GM12892 (cell line): ENCODE measurements at regions not wholly inside any gene's neighbourhood (a gene's known extent, or its start where the extent isn't known, plus 50 kb on each side); places are given as distances from the start of the nearest gene placed in this dataset.
"Not testable (repeated sequence)": the region's sequence is repeated elsewhere in the genome, so short reads cannot be mapped to it uniquely, and the experiment has no call there.

Experiments used
- DNase-seq: peaks from one replicate; pipeline ENCODE4 v3.0.0; 2011; ENCODE audit not compliant: insufficient read length
- FAIRE-seq: peaks from 2 replicates; lab custom pipeline; 2011; peaks lifted over from hg19 to GRCh38; lab: Jason Lieb, UNC
- POLR2A ChIP-seq: IDR thresholded peaks from 2 replicates; pipeline ENCODE4 v1.6.1; 2011; ENCODE audit warnings: low read depth, low read length, control low read depth
- POLR2AphosphoS5 ChIP-seq: IDR thresholded peaks from 2 replicates; pipeline ENCODE4 v1.6.1; 2011; ENCODE audit warnings: low read depth, low read length, control low read depth
- TAF1 ChIP-seq: IDR thresholded peaks from 2 replicates; pipeline ENCODE4 v1.6.1; 2011; ENCODE audit warnings: low read depth, mild to moderate bottlenecking, control low read depth, low read length, borderline replicate concordance

GRCh38 chr1:117709249-117709691, 103.4 kb downstream of the TENT5C start:
- DNase-seq (no peak), FAIRE-seq (no peak)
- TF ChIP-seq POLR2AphosphoS5: no peak
- TF ChIP-seq POLR2A: no peak
- TF ChIP-seq TAF1: no peak

GRCh38 chr1:117710710-117711109, 104.9 kb downstream of the TENT5C start:
- peak; percentile 27 for FAIRE-seq
- DNase-seq: no peak
- no peak for TF ChIP-seq TAF1
- TF ChIP-seq POLR2A: no peak
- no peak for TF ChIP-seq POLR2AphosphoS5

GRCh38 chr1:117712621-117713020, 106.8 kb downstream of the TENT5C start:
- DNase-seq: no peak
- TF ChIP-seq POLR2AphosphoS5: no peak
- TF ChIP-seq TAF1: no peak
- TF ChIP-seq POLR2A: no peak
- no peak for FAIRE-seq

GRCh38 chr1:117714546-117714945, 108.7 kb downstream of the TENT5C start:
- DNase-seq (no peak), FAIRE-seq (no peak)
- TF ChIP-seq POLR2AphosphoS5 (no peak), TAF1 (no peak), POLR2A (no peak)

- not testable (repeated sequence) for FAIRE-seq, DNase-seq
Measured at GRCh38 chr1:117716030-117716429, 110.2 kb downstream of the TENT5C start.

GRCh38 chr1:117717980-117718379, 112.1 kb downstream of the TENT5C start:
- not testable (repeated sequence) for DNase-seq, FAIRE-seq

GRCh38 chr1:117718596-117718995, 112.7 kb downstream of the TENT5C start:
- FAIRE-seq, DNase-seq: not testable (repeated sequence)

- TF ChIP-seq POLR2AphosphoS5 (no peak), TAF1 (no peak), POLR2A (no peak)
- DNase-seq (no peak), FAIRE-seq (no peak)
Measured at GRCh38 chr1:117719004-117719403, 113.2 kb downstream of the TENT5C start.

- DNase-seq (no peak), FAIRE-seq (no peak)
- no peak for TF ChIP-seq POLR2AphosphoS5
- TF ChIP-seq POLR2A: no peak
- TF ChIP-seq TAF1: no peak
Measured at GRCh38 chr1:117732065-117732797, 126.4 kb downstream of the TENT5C start.

GRCh38 chr1:117732956-117733355, 127.1 kb downstream of the TENT5C start:
- TF ChIP-seq POLR2AphosphoS5: no peak
- no peak for TF ChIP-seq POLR2A
- no peak for FAIRE-seq
- DNase-seq: no peak

GRCh38 chr1:117734403-117734802, 128.6 kb downstream of the TENT5C start:
- TF ChIP-seq TAF1 (no peak), POLR2AphosphoS5 (no peak), POLR2A (no peak)
- DNase-seq (no peak), FAIRE-seq (no peak)

GRCh38 chr1:117735045-117735992, 129.5 kb downstream of the TENT5C start:
- DNase-seq (no peak), FAIRE-seq (peak; percentile 70)
- TF ChIP-seq POLR2A (no peak), TAF1 (no peak), POLR2AphosphoS5 (no peak)

GRCh38 chr1:117739504-117739903, 133.7 kb downstream of the TENT5C start:
- no peak for TF ChIP-seq TAF1
- TF ChIP-seq POLR2AphosphoS5: no peak
- no peak for TF ChIP-seq POLR2A
- no peak for FAIRE-seq
- no peak for DNase-seq
